Keratinocyte (primary cell): ENCODE measurements at regions not wholly inside any gene's neighbourhood (a gene's known extent, or its start where the extent isn't known, plus 50 kb on each side); places are given as distances from the start of the nearest gene placed in this dataset.

Experiments
- EZH2 ChIP-seq: IDR thresholded peaks from one replicate; pipeline ENCODE4 v1.6.1; 2012; ENCODE audit warnings: inconsistent platforms, mild to moderate bottlenecking, low read length, moderate library complexity
- TF ChIP-seq, protein P1 (sequence below), 3 experiments: IDR thresholded peaks in 1 of 3; conservative IDR thresholded peaks in 1 of 3; optimal IDR thresholded peaks in 1 of 3; 2 replicates in 2 of 3; 3 replicates in 1 of 3; pipeline versions ENCODE3 to v1.5.1; 2011; ENCODE audit warnings: low read length in 3 of 3, mild to moderate bottlenecking in 3 of 3, moderate library complexity in 2 of 3, control low read depth in 1 of 3, inconsistent platforms in 1 of 3; ENCODE audit not compliant: insufficient read depth in 2 of 3; ENCODE audit errors: extremely low read depth in 1 of 3

DNA sequence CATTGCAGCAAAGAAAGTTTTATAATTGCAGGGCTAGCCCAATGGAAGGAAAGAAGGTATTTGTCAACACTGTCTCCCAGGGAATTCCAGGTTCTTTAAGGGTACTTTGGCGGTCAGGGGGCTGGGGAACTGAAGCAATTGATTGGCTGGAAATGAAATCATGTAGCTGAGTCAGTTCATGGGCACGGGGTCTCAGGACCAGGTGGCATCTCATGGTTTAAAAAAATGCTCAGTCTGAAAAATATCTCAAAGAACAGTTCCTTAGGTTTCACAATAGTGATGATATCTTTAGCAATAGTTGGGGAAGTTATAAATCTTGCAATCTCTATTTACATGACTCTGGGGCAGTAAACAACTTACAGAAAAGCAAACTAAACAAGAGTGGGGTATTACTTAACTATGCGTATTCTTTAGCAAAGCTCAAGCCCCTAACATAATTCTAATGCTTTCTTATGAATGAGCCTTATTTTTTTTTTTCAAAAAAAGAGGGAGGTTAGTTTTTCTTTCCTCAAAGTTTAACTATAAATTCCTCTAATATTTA is 376.9 kb upstream of the NRG3 start:
- TF ChIP-seq, protein P1, sequence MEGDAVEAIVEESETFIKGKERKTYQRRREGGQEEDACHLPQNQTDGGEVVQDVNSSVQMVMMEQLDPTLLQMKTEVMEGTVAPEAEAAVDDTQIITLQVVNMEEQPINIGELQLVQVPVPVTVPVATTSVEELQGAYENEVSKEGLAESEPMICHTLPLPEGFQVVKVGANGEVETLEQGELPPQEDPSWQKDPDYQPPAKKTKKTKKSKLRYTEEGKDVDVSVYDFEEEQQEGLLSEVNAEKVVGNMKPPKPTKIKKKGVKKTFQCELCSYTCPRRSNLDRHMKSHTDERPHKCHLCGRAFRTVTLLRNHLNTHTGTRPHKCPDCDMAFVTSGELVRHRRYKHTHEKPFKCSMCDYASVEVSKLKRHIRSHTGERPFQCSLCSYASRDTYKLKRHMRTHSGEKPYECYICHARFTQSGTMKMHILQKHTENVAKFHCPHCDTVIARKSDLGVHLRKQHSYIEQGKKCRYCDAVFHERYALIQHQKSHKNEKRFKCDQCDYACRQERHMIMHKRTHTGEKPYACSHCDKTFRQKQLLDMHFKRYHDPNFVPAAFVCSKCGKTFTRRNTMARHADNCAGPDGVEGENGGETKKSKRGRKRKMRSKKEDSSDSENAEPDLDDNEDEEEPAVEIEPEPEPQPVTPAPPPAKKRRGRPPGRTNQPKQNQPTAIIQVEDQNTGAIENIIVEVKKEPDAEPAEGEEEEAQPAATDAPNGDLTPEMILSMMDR (optimal IDR thresholded peaks at IDR 0.05 in 1 of 3, IDR thresholded peaks at IDR 0.05 in 1 of 3, conservative IDR thresholded peaks at IDR 0.05 in 1 of 3; ENCODE audit: extremely low read depth in 1 of 3, insufficient read depth in 2 of 3, low read length in 3 of 3): no peak
- no peak for TF ChIP-seq EZH2
